MM.1S (cell line): ENCODE measurements at regions not wholly inside any gene's neighbourhood (a gene's known extent, or its start where the extent isn't known, plus 50 kb on each side); places are given as distances from the start of the nearest gene placed in this dataset.

Experiments
- EZH2 ChIP-seq: fragments of 300-600 bp; sonication (generic); optimal IDR thresholded peaks from 2 replicates; pipeline ENCODE3; 2017; ENCODE audit warnings: low read depth, mild to moderate bottlenecking, antibody characterized with exemption, low read length, mixed read lengths
- EZH2phosphoT487 ChIP-seq: fragments of 300-600 bp; sonication (generic); IDR thresholded peaks from 2 replicates; pipeline ENCODE4 v1.6.1; 2018; ENCODE audit warnings: antibody characterized with exemption, low read length
- TF ChIP-seq, protein P1 (sequence below): fragments of 300-600 bp; sonication (generic); IDR thresholded peaks from 2 replicates; pipeline ENCODE4 v1.5.1; 2016; ENCODE audit warnings: antibody characterized with exemption, low read length, mixed read lengths

DNA sequence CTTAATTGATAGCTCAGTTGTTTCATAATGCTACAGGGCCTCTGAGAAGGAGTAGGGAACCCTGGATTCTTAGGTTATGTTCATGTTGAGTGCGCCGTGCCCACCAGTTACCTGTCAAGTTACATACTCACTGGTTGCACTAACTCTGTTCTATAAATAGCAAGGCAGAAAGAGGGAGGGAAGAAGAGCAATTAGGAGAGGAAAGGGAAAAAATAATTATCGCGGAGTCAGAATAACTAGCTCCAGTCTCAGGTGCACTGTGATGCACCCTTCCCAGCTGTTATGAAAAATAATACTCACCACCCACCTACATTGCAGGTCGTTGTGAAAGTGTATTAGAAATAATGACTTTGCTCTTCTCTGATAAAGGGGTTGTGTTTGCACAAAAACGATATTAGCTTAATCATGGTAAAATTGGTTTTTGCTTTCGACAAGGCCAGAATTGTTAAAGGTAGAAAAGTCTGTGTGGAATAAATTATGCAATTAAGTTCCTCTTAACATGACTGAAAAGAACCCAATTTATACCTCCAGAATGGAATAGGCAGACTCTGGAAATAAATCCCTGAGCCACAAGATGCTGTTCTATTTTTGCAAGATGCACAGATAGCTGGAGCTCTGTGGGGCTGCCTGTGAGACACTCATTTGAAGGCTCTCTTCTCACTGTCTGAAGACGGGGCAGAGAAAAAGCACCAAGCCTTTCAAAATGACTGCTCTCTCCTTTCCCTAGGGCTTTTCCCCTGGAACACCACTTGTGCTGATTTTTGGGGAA, 137.6 kb upstream of the PITRM1 start:
- TF ChIP-seq, protein P1, sequence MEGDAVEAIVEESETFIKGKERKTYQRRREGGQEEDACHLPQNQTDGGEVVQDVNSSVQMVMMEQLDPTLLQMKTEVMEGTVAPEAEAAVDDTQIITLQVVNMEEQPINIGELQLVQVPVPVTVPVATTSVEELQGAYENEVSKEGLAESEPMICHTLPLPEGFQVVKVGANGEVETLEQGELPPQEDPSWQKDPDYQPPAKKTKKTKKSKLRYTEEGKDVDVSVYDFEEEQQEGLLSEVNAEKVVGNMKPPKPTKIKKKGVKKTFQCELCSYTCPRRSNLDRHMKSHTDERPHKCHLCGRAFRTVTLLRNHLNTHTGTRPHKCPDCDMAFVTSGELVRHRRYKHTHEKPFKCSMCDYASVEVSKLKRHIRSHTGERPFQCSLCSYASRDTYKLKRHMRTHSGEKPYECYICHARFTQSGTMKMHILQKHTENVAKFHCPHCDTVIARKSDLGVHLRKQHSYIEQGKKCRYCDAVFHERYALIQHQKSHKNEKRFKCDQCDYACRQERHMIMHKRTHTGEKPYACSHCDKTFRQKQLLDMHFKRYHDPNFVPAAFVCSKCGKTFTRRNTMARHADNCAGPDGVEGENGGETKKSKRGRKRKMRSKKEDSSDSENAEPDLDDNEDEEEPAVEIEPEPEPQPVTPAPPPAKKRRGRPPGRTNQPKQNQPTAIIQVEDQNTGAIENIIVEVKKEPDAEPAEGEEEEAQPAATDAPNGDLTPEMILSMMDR = no peak
- no peak for TF ChIP-seq EZH2phosphoT487
- TF ChIP-seq EZH2 = no peak
